Epithelial cell of prostate (primary cell): ENCODE measurements at regions not wholly inside any gene's neighbourhood (a gene's known extent, or its start where the extent isn't known, plus 50 kb on each side); places are given as distances from the start of the nearest gene placed in this dataset.
"Not testable (repeated sequence)": the region's sequence is repeated elsewhere in the genome, so short reads cannot be mapped to it uniquely, and the experiment has no call there.

Source experiments
- DNase-seq: peaks from one replicate; pipeline ENCODE4 v3.0.0-alpha.2; 2011; ENCODE audit warnings: low read depth, low spot score
- H3K27ac ChIP-seq: fragments of 450-650 bp; 2 replicates; pipeline ENCODE4 v1.5.1; 2017; ENCODE audit warnings: mild to moderate bottlenecking

- DNase-seq: no peak
- H3K27ac ChIP-seq: peak overlapping the region; percentile 32
Measured at GRCh38 chr5:53263151-53263550, 153.6 kb upstream of the MOCS2 start.

GRCh38 chr5:53265043-53265442 lies 155.5 kb upstream of the MOCS2 start:
- no peak for DNase-seq
- peak overlapping the region; percentile 55 for H3K27ac ChIP-seq

- not testable (repeated sequence) for DNase-seq
Measured at GRCh38 chr5:53268241-53268640, 158.7 kb upstream of the MOCS2 start.

GRCh38 chr5:53275666-53276065 lies 166.1 kb upstream of the MOCS2 start:
- no peak overlapping the region for H3K27ac ChIP-seq
- no peak for DNase-seq

More at GRCh38 chr5:53268241-53268640, 158.7 kb upstream of the MOCS2 start:
- H3K27ac ChIP-seq: not testable (repeated sequence)

GRCh38 chr5:53276825-53277224 lies 167.3 kb upstream of the MOCS2 start:
- DNase-seq: no peak
- no peak overlapping the region for H3K27ac ChIP-seq

- no peak overlapping the region for H3K27ac ChIP-seq
- no peak for DNase-seq
Measured at GRCh38 chr5:53277491-53277890, 167.9 kb upstream of the MOCS2 start.

- H3K27ac ChIP-seq: peak overlapping the region; percentile 84
- no peak for DNase-seq
Measured at GRCh38 chr5:53287573-53287972, 178.0 kb upstream of the MOCS2 start.

GRCh38 chr5:53288511-53288910 lies 179.0 kb upstream of the MOCS2 start:
- DNase-seq: peak; percentile 75
- H3K27ac ChIP-seq: peak overlapping the region; percentile 84

- no peak for DNase-seq
- peak overlapping the region; percentile 57 for H3K27ac ChIP-seq
Measured at GRCh38 chr5:53291047-53291446, 181.5 kb upstream of the MOCS2 start.

DNA sequence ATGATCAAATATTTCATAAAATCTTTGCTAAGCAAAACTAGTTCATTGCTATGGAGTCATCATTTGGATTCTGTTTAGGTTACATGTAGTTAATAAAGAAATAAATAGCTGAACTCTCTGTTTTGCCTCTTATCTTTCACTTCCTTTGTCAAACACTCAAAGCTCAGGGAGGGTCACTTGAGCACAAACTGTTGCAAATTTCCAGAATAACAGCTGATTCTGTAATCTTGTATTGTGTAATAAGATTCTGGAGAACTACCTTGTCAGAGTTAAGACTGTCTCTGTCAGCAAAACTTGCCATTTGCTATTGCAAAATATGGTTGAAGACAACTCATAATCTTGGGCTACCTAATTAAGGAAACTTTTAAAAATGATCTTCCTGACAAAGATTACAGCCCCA lies 182.0 kb upstream of the MOCS2 start:
- peak overlapping the region; percentile 57 for H3K27ac ChIP-seq

DNA sequence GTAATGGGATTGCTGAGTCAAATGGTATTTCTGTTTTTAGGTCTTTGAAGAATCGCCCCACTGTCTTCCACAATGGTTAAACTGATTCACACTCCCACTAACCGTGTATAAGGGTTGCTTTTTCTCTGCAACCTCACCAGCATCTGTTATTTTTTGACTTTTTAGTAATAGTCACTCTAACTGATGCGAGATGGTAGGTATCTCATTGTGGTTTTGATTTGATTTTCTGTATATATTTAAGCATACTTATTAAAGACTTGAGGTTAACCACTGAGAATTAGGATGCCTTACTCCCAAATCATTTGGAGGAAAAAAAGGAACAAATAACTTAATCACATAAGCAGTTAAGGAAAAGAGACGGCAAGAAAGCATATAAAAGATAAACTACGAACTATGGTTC lies 181.6 kb upstream of the FST start:
- H3K27ac ChIP-seq: no peak overlapping the region
- no peak for DNase-seq

More for the DNA sequence above, 182.0 kb upstream of the MOCS2 start:
- DNase-seq: no peak

GRCh38 chr5:53302529-53302928 lies 177.9 kb upstream of the FST start:
- DNase-seq: no peak
- H3K27ac ChIP-seq: peak overlapping the region; percentile 57

DNA sequence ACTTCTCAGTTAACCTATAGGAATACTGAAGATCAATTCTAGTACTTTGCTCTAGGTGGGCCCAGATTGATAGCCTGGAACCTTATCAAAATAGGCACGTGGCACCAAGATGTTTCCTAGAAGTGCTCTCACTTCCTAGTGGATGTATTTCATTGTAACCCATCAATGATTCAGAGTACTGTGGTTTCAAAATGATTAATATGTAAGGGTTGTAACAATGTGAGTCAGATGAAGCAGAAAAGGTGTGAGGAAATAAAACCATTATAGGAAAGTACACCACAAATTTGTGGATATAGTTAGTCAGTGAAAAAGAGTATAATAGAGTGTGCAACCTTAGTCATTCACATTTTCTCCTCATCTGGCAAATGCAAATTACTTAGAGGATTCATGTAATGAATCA lies 177.3 kb upstream of the FST start:
- peak; percentile 85 for DNase-seq
- H3K27ac ChIP-seq: peak overlapping the region; percentile 57

- not testable (repeated sequence) for DNase-seq, H3K27ac ChIP-seq
Measured at GRCh38 chr5:53305316-53305715, 175.1 kb upstream of the FST start.

- H3K27ac ChIP-seq: no peak overlapping the region
- no peak for DNase-seq
Measured at GRCh38 chr5:53309653-53310052, 170.8 kb upstream of the FST start.

- no peak for DNase-seq
- H3K27ac ChIP-seq: no peak overlapping the region
Measured at GRCh38 chr5:53311681-53312080, 168.7 kb upstream of the FST start.

DNA sequence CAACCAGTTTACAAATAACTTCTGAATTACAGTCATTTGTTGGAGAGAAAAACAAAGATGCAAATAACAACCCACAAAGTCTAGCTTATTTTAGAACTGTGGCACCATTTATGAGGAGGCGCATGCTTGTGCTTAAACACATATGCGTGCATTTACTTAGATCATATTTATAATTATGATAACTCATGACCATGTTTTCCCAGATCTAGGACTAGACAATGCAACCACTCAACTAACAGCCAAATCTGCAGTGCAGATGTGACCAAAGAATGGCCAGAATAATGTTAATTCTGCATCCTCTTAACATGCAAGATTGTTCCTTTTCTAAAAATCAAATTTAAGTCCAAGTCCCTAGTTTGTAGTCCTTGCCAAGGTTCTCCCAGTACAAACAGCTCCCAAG lies 167.3 kb upstream of the FST start:
- no peak for DNase-seq
- no peak overlapping the region for H3K27ac ChIP-seq

DNA sequence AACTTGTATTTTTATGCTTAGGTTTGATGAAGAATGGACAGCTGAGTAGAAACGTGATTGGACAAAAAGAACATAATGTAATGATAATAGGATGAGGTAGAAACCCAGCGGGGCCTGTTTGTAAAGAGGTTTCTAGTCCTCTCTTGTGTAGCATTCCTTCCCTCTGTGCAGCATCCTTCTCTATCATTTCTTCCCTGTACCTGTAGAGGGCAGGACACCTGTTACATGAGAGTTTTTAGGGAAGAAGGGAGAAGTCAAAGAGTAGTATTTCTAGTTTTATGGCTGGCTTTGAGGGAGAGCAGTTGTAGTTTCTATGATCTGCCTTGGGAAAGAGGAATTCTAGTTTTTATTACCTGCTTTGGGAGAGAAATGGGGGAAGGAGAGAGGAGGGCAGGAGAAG lies 162.1 kb upstream of the FST start:
- peak overlapping the region; percentile 100 for H3K27ac ChIP-seq
- no peak for DNase-seq

DNA sequence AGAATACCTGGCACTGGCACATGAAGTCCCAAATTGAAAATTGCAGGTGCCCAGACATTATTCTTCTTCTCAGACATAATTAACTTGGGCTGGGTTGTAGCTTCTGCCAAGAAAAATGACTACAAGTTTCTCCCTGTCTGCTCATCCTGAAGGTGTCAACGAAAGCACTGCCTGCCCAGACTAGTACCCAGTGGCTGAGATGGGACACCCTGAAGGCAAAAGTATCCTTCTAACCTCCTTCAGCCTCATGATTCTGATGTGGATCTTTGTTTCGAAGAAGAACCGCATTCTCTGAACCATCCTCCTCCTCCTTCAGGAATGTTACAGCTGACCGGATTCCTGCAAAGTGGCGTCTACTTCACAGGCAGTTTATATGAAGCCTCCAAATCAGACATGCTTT lies 161.1 kb upstream of the FST start:
- peak; percentile 98 for DNase-seq
- H3K27ac ChIP-seq: peak overlapping the region; percentile 100

DNA sequence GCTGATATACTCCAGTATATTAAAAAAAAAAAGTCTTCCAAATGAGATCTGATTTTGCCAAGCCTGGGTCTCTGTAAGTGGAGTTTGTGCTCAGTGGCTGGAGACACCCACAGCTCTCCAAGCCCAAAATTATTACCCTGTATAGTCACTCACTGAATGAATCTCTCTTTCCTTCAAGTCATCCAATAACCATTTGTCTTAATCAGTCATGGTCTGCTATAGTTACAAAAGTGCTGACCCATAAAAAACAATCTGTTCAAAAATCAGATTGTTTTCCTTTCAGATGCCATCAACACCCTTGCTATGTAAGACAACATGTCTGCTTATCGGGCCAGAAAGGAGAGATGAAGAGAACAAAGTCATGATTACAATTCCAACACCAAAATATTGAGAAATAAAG lies 159.4 kb upstream of the FST start:
- peak overlapping the region; percentile 100 for H3K27ac ChIP-seq
- DNase-seq: no peak

- H3K27ac ChIP-seq: peak overlapping the region; percentile 100
- DNase-seq: no peak
Measured at GRCh38 chr5:53321721-53322120, 158.7 kb upstream of the FST start.

- no peak for DNase-seq
- H3K27ac ChIP-seq: peak overlapping the region; percentile 100
Measured at GRCh38 chr5:53322257-53322656, 158.2 kb upstream of the FST start.

DNA sequence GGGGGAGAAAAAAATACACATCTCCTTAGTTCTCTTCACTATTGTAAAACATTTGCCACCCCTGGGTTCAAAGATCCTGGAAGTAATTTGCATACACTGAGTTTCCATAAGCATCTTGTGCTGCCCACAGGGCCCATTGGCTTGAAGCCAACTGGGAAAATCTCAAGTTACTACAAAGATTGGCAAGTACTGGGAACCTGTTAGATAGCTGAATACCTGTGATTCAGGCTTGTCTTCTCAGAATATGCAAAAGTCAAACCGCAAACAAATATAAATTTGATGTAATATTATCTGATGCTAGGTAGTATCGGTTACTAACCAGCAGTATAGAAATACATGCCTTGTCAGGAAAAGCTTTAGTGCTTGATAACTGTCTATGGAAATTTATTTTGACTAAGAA lies 156.9 kb upstream of the FST start:
- peak; percentile 99 for DNase-seq
- H3K27ac ChIP-seq: peak overlapping the region; percentile 100
